ENCODE measurements at regions not wholly inside any gene's neighbourhood (a gene's known extent, or its start where the extent isn't known, plus 50 kb on each side); places are given as distances from the start of the nearest gene placed in this dataset.

GRCh38 chr15:25171111-25171811 is 216.5 kb downstream of the SNRPN start:
- H3K9me3 ChIP-seq (ENCODE audit: insufficient read depth in 2 of 2, low read depth in 1 of 2, low read length in 1 of 2): peaks cover 45 to 67% of the 10 kb centered on the region in 2 experiments
- FAIRE-seq: no peak
- H2AFZ ChIP-seq (ENCODE audit: low read length): no peak overlapping the region
- CTCF ChIA-PET (ENCODE audit: partially characterized antibody): interaction anchor here (2.2 kb wide), 1 partner anchor 37 kb away, joined by 4 read pairs; no protein-coding TSS in a partner anchor
- H4K91ac ChIP-seq (replicated peaks; ENCODE audit: insufficient read length, low read length): no peak overlapping the region
- H3K4me2 ChIP-seq (ENCODE audit: insufficient read depth in 1 of 2, low read depth in 2 of 2, low read length in 2 of 2): no peak overlapping the region
- H2AK5ac ChIP-seq (ENCODE audit: low read depth, low read length): no peak overlapping the region
- no peak overlapping the region for H2BK5ac ChIP-seq (ENCODE audit: low read depth, low read length)
- H2BK15ac ChIP-seq (ENCODE audit: low read length): no peak overlapping the region
- H4K20me1 ChIP-seq (replicated peaks in 1 of 2; ENCODE audit: control insufficient read depth in 1 of 2, insufficient read depth in 2 of 2, low read length in 2 of 2): no peaks in the 10 kb centered on the region
- H3K79me2 ChIP-seq (ENCODE audit: control insufficient read depth in 1 of 2, insufficient read depth in 2 of 2, low read length in 2 of 2): no peaks in the 10 kb centered on the region
- H3K4ac ChIP-seq (replicated peaks; ENCODE audit: insufficient read length, low read depth, low read length): no peak overlapping the region
- H3K9ac ChIP-seq (replicated peaks in 1 of 4; ENCODE audit: extremely low read depth in 1 of 4, low read depth in 3 of 4, low read length in 3 of 4): no peak overlapping the region
- no peak overlapping the region for H4K8ac ChIP-seq (ENCODE audit: extremely low read depth, insufficient read depth, low read length)
- no peak overlapping the region for H3K56ac ChIP-seq (replicated peaks; ENCODE audit: insufficient read length, low read depth, low read length)
- H2BK120ac ChIP-seq (replicated peaks; ENCODE audit: low read depth, low read length): no peak overlapping the region
- H3K18ac ChIP-seq (ENCODE audit: extremely low read depth, low read length): no peak overlapping the region
- no peak overlapping the region for H4K5ac ChIP-seq (ENCODE audit: insufficient read length, low read depth, low read length)
- no peak overlapping the region for H2BK12ac ChIP-seq (ENCODE audit: low read depth, low read length)
- H3K23ac ChIP-seq (ENCODE audit: insufficient read length): no peak overlapping the region
- no peaks in the 10 kb centered on the region for H3K23me2 ChIP-seq (ENCODE audit: low read depth, low read length)
- no peaks in the 10 kb centered on the region for H3K4me1 ChIP-seq (replicated peaks in 1 of 4; ENCODE audit: control insufficient read depth in 3 of 4, insufficient read depth in 4 of 4, low read length in 3 of 4)
- peak in 1 of 2 experiments; percentile 26 for DNase-seq (ENCODE audit: low read depth in 1 of 2, low spot score in 2 of 2)
- POLR2A ChIA-PET (ENCODE audit: partially characterized antibody): no interaction called here
- TF ChIP-seq ASH2L (IDR thresholded peaks at IDR 0.05; ENCODE audit: low read length) (no peak), NANOG (IDR thresholded peaks at IDR 0.05; ENCODE audit: insufficient read depth, low read depth, low read length, poor library complexity, severe bottlenecking) (no peak), RNF2 (IDR thresholded peaks at IDR 0.05; ENCODE audit: borderline replicate concordance, low read depth, low read length, missing control alignments, poor library complexity, severe bottlenecking) (no peak), POU5F1 (IDR thresholded peaks at IDR 0.05; ENCODE audit: low read depth, low read length) (no peak), JUND (IDR thresholded peaks at IDR 0.05; ENCODE audit: low read length) (no peak), ATF2 (IDR thresholded peaks at IDR 0.05; ENCODE audit: low read length) (no peak), ZNF274 (IDR thresholded peaks at IDR 0.05; ENCODE audit: borderline replicate concordance, extremely low read depth, low read length) (no peak), JUN (IDR thresholded peaks at IDR 0.05; ENCODE audit: low read depth, low read length) (no peak), EGR1 (IDR thresholded peaks at IDR 0.05; ENCODE audit: borderline replicate concordance, low read depth, low read length) (no peak), USF2 (IDR thresholded peaks at IDR 0.05; ENCODE audit: low read length) (no peak)
- H3K4me3 ChIP-seq (ENCODE audit: extremely low read depth in 1 of 4, insufficient read depth in 2 of 4, low read depth in 3 of 4, low read length in 4 of 4): no peak overlapping the region
- H3K27me3 ChIP-seq (replicated peaks in 1 of 4; ENCODE audit: control insufficient read depth in 3 of 4, extremely low read depth in 1 of 4, insufficient read depth in 3 of 4, low read length in 3 of 4): no peaks in the 10 kb centered on the region
- H3K36me3 ChIP-seq (ENCODE audit: control insufficient read depth in 2 of 4, insufficient read depth in 4 of 4, low read length in 3 of 4): no peaks in the 10 kb centered on the region
- no peaks in the 10 kb centered on the region for H3K79me1 ChIP-seq (ENCODE audit: low read depth, low read length)
- no peak overlapping the region for H3K14ac ChIP-seq (ENCODE audit: insufficient read length)
- WGBS, 2 experiments (ENCODE audit: extremely low coverage in 1 of 2, insufficient coverage in 1 of 2, insufficient read length in 1 of 2, insufficient replicate concordance in 2 of 2, low coverage in 1 of 2, low lambda C conversion rate in 2 of 2, missing lambda C conversion rate in 1 of 2): 83% methylated on average over 10 of the region's 10 CpGs; no CpG with 5 or more reads in 1 of the 2 experiments
- H2BK20ac ChIP-seq (ENCODE audit: low read length): no peak overlapping the region
- no peak overlapping the region for H3K27ac ChIP-seq (ENCODE audit: low read depth, low read length)
